ENCODE measurements at regions not wholly inside any gene's neighbourhood (a gene's known extent, or its start where the extent isn't known, plus 50 kb on each side); places are given as distances from the start of the nearest gene placed in this dataset.

GRCh38 chr21:27221077-27221476 lies 254.2 kb upstream of the ADAMTS5 start:
- TF ChIP-seq, protein P1, sequence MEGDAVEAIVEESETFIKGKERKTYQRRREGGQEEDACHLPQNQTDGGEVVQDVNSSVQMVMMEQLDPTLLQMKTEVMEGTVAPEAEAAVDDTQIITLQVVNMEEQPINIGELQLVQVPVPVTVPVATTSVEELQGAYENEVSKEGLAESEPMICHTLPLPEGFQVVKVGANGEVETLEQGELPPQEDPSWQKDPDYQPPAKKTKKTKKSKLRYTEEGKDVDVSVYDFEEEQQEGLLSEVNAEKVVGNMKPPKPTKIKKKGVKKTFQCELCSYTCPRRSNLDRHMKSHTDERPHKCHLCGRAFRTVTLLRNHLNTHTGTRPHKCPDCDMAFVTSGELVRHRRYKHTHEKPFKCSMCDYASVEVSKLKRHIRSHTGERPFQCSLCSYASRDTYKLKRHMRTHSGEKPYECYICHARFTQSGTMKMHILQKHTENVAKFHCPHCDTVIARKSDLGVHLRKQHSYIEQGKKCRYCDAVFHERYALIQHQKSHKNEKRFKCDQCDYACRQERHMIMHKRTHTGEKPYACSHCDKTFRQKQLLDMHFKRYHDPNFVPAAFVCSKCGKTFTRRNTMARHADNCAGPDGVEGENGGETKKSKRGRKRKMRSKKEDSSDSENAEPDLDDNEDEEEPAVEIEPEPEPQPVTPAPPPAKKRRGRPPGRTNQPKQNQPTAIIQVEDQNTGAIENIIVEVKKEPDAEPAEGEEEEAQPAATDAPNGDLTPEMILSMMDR (IDR thresholded peaks at IDR 0.05; ENCODE audit: insufficient read depth, low read length, poor library complexity, severe bottlenecking) = no peak
- no peak for TF ChIP-seq EZH2phosphoT487 (conservative IDR thresholded peaks at IDR 0.05; ENCODE audit: low read length)
